GM18909 (cell line): ENCODE measurements at regions not wholly inside any gene's neighbourhood (a gene's known extent, or its start where the extent isn't known, plus 50 kb on each side); places are given as distances from the start of the nearest gene placed in this dataset.
"Not testable (repeated sequence)": the region's sequence is repeated elsewhere in the genome, so short reads cannot be mapped to it uniquely, and the experiment has no call there.

Experiments
- ATAC-seq: cut with Tn5 transposase; IDR thresholded peaks from one replicate; pipeline ENCODE4 v1.9.1; 2021; ENCODE audit warnings: mild to moderate bottlenecking; ENCODE audit not compliant: unreplicated experiment, poor library complexity

DNA sequence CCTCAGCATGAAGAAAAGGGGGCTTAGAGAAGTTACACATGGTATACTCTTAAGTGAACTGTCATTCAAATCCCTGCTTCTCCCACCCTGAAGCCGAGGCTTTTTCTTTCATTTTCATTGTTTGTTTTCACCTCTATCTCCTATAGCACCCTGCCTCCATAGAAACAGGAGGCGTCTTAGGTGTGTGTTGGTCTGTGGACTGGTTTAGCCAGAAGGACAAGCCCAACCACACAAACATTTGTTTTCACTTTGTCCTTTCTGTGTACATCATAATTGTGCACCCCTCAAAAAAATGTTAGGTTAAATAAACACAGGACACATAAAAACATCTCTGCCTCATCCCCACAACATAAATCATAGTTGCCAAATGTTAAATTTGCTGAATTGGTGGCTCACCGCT lies 73.3 kb upstream of the UBE2E2 start:
- ATAC-seq = no peak

DNA sequence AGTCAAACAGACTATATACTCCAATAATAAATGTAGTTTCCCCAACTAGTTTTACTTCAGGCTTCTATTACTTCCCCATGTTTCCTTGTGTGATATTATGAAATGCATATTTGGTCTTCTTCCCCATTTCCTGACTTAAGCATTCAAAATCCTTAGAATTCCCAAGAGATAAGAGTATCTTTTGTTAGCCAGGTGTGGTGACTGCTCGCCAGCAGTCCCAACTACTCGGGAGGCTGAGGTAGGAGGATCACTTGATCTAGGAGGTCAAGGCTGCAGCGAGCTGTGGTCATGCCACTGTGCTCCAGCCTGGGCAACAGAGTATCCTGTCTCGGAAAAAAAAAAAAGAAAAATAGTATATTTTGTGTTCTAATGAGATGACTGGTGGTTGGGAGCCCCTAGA lies 72.7 kb upstream of the UBE2E2 start:
- ATAC-seq = no peak

DNA sequence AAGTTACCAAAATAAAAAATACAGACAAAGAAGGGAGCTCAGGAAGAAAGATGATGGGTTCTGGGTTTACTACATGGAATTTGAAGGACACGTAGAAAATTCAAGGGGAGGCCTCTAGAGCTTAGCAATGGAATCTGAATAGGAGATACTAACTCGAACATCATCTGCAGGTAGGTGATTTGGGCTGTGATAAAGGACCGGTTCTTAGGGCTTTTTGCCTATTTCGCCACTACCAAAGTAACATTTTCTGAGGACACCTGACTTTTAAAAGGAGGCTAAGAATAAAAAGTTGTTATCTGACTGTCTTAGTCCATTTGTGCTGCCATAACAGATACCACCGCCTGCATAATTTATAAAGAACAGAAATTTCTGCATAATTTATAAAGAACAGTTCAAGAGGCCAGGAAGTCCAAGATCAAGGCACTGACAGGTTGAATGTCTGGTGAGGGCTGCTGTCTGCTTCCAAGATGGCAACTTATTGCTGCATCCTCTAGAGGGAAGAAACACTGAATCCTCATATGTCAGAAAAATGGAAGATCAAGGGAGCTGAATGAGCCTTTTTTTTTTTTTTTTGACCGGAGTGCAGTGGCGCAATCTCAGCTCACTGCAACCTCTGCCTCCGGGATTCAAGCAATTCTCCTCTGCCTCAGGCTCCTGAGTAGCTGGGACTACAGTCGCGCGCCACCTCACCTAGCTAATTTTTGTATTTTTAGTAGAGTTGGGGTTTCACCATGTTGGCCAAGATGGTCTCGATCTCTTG lies 67.9 kb upstream of the UBE2E2 start:
- no peak for ATAC-seq

DNA sequence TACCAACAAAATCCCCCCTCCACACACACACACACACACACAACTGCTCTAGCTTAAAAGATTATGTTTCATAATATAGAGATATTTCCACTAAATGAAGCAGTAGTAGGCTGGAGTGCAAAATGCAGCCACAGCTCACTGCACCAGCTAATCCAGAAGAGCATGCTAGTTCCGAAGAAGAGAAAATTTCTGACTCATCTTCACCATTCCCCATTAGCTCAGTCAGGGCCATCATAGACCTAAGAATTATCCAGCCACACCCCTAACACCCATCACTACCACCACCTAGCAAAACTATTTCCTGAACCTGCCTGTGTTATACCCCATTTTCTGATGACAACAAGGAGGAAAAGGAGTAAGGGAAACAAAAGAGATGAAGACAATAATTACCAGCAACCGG lies 67.1 kb upstream of the UBE2E2 start:
- no peak for ATAC-seq

DNA sequence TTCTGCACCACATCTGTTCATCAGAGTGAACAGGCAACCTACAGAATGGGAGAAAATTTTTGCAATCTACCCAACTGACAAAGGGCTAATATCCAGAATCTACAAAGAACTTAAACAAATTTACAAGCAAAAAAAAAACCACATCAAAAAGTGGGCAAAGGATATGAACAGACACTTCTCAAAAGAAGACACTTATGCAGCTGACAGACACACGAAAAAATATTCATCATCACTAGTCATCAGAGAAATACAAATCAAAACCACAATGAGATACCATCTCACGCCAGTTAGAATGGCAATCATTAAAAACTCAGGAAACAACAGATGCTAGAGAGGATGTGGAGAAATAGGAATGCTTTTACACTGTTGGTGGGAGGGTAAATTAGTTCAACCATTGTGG lies 59.1 kb upstream of the UBE2E2 start:
- ATAC-seq = not testable (repeated sequence)

DNA sequence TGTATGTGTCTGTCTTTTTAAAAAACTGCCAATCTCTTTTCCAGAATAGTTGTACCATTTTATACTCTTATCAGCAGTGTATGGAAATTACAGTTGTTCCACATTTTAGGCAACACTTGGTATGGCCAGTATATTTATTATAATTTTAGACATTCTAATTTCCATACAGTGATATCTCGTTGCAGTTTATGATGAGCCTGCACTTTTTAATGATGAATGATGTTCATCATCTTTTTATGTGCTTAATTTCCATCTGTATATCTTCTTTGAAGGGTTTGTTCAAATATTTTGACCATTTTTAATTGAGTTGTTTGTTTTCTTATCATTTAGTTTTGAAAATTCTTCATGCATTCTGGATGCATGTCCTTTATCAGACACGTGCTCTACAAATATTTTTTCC lies 57.0 kb upstream of the UBE2E2 start:
- ATAC-seq = no peak

DNA sequence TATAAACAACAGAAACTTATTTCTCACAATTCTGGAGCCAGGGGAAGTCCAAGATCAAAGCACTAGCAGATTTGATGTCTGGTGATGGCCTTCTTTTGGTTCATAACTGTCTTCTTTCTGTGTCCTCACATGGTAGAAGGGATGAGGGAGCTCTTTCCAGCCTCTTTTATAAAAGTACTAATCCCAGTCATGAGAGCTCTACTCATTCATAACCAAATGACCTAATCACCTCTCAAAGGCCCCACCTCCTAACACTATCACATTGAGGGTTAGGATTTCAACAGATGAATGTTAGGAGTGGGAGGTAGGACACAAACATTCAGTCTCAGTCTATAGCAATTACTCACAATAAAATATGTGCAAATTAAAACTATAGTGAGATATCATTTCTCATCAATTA lies 50.1 kb upstream of the UBE2E2 start:
- ATAC-seq = no peak
